HEK293 (cell line): ENCODE measurements at regions not wholly inside any gene's neighbourhood (a gene's known extent, or its start where the extent isn't known, plus 50 kb on each side); places are given as distances from the start of the nearest gene placed in this dataset.

ENCODE experiments used
- ZBTB1 ChIP-seq: fragments of 450-650 bp; formaldehyde crosslinking; IDR thresholded peaks from 2 replicates; pipeline ENCODE4 v1.5.1; 2016; ENCODE audit warnings: missing biosample characterization, missing genetic modification characterization
- ZBTB49 ChIP-seq: fragments of 450-650 bp; formaldehyde crosslinking; IDR thresholded peaks from 2 replicates; pipeline ENCODE4 v1.5.1; 2016; ENCODE audit warnings: missing biosample characterization, missing genetic modification characterization, low read depth
- ZNF2 ChIP-seq: fragments of 450-650 bp; formaldehyde crosslinking; IDR thresholded peaks from 2 replicates; pipeline ENCODE4 v1.5.1; 2016; ENCODE audit warnings: missing biosample characterization, missing genetic modification characterization
- ZNF423 ChIP-seq: fragments of 450-650 bp; formaldehyde crosslinking; IDR thresholded peaks from 2 replicates; pipeline ENCODE4 v1.5.1; 2016; ENCODE audit warnings: missing biosample characterization, missing genetic modification characterization
- ZNF585B ChIP-seq: fragments of 450-650 bp; formaldehyde crosslinking; IDR thresholded peaks from 2 replicates; pipeline ENCODE4 v1.5.1; 2016; ENCODE audit warnings: missing biosample characterization, missing genetic modification characterization
- ZNF701 ChIP-seq: fragments of 450-650 bp; formaldehyde crosslinking; IDR thresholded peaks from 2 replicates; pipeline ENCODE4 v1.5.1; 2016; ENCODE audit warnings: missing biosample characterization, missing genetic modification characterization
- ZNF843 ChIP-seq: fragments of 450-650 bp; formaldehyde crosslinking; IDR thresholded peaks from 2 replicates; pipeline ENCODE4 v1.5.1; 2016; ENCODE audit warnings: missing biosample characterization, missing genetic modification characterization
- ZSCAN5A ChIP-seq: fragments of 450-650 bp; formaldehyde crosslinking; IDR thresholded peaks from 2 replicates; pipeline ENCODE4 v1.5.1; 2016; ENCODE audit warnings: missing biosample characterization, missing genetic modification characterization

GRCh38 chr1:200228081-200228480 lies 181.8 kb downstream of the ZNF281 start (continued):
- TF ChIP-seq ZSCAN5A (tag by site-specific recombination) (no peak), ZNF423 (tag by site-specific recombination) (no peak), ZBTB49 (tag by site-specific recombination) (no peak), ZNF701 (tag by site-specific recombination) (no peak), ZBTB1 (no peak), ZNF585B (tag by site-specific recombination) (no peak), ZNF843 (no peak), ZNF2 (no peak)
